GM12878 (cell line): ENCODE measurements at regions not wholly inside any gene's neighbourhood (a gene's known extent, or its start where the extent isn't known, plus 50 kb on each side); places are given as distances from the start of the nearest gene placed in this dataset.

Experiments
- ASH2L ChIP-seq: fragments of 300-600, 200-600 bp; sonication (generic); IDR thresholded peaks from 2 replicates; pipeline ENCODE4 v1.6.1; 2017; ENCODE audit warnings: low read depth, mild to moderate bottlenecking, borderline replicate concordance
- BMI1 ChIP-seq: fragments of 450-650 bp; IDR thresholded peaks from 2 replicates; pipeline ENCODE4 v1.6.1; 2016; ENCODE audit warnings: mild to moderate bottlenecking, moderate library complexity, borderline replicate concordance
- DPF2 ChIP-seq: fragments of 450-650 bp; IDR thresholded peaks from 2 replicates; pipeline ENCODE4 v1.6.1; 2017; ENCODE audit warnings: mild to moderate bottlenecking
- FOXM1 ChIP-seq: IDR thresholded peaks from 2 replicates; pipeline ENCODE4 v1.6.1; 2012; ENCODE audit warnings: low read depth, mild to moderate bottlenecking, inconsistent platforms, low read length, moderate library complexity
- HDAC6 ChIP-seq: fragments of 200-600 bp; sonication (generic); IDR thresholded peaks from one replicate; pipeline ENCODE4 v1.8.0; 2017; ENCODE audit warnings: antibody characterized with exemption; ENCODE audit not compliant: unreplicated experiment
- HDGF ChIP-seq: fragments of 450-650 bp; IDR thresholded peaks from 2 replicates; pipeline ENCODE4 v1.6.1; 2016; ENCODE audit warnings: antibody characterized with exemption
- IKZF1 ChIP-seq: fragments of 450-650 bp; conservative IDR thresholded peaks from 2 replicates; pipeline ENCODE4 v1.6.1; 2017; ENCODE audit warnings: antibody characterized with exemption, mild to moderate bottlenecking
- LARP7 ChIP-seq: fragments of 450-650 bp; IDR thresholded peaks from 2 replicates; pipeline ENCODE4 v1.6.1; 2017; ENCODE audit warnings: mild to moderate bottlenecking
- NFYA ChIP-seq: IDR thresholded peaks from 2 replicates; pipeline ENCODE4 v1.6.1; 2011; ENCODE audit warnings: low read depth, mild to moderate bottlenecking, low read length, improper control_type of control experiment, borderline replicate concordance
- POLR2AphosphoS5 ChIP-seq: IDR thresholded peaks from 2 replicates; pipeline ENCODE4 v1.6.1; 2011; ENCODE audit warnings: mild to moderate bottlenecking, low read length, inconsistent platforms
- SP1 ChIP-seq: IDR thresholded peaks from one replicate; pipeline ENCODE4 v1.6.1; 2011; ENCODE audit warnings: low read depth, low read length
- SUPT20H ChIP-seq: IDR thresholded peaks from 2 replicates; pipeline ENCODE4 v1.6.1; 2011; ENCODE audit warnings: low read depth, mild to moderate bottlenecking, low read length, moderate library complexity, borderline replicate concordance; ENCODE audit not compliant: control insufficient read depth
- ZNF207 ChIP-seq: fragments of 450-650 bp; IDR thresholded peaks from 2 replicates; pipeline ENCODE4 v1.6.1; 2014; ENCODE audit warnings: antibody characterized with exemption, mild to moderate bottlenecking, borderline replicate concordance
- TF ChIP-seq, protein P1 (sequence below): fragments of 450-650 bp; IDR thresholded peaks from 2 replicates; pipeline ENCODE4 v1.6.1; 2017; ENCODE audit warnings: borderline replicate concordance
- TF ChIP-seq, protein P2 (sequence below): IDR thresholded peaks from 2 replicates; pipeline ENCODE4 v1.6.1; 2012; ENCODE audit warnings: low read depth, low read length, improper control_type of control experiment
- TF ChIP-seq, protein P3 (sequence below): IDR thresholded peaks from 2 replicates; pipeline ENCODE4 v1.6.1; 2012; ENCODE audit warnings: mild to moderate bottlenecking, low read depth, low read length
- TF ChIP-seq, protein P4 (sequence below), 3 experiments: IDR thresholded peaks in 2 of 3; conservative IDR thresholded peaks in 1 of 3; 2 replicates each; pipeline ENCODE4 v1.5.1; 2011; ENCODE audit warnings: low read depth in 3 of 3, low read length in 3 of 3, mild to moderate bottlenecking in 3 of 3, control low read depth in 2 of 3, moderate library complexity in 2 of 3, inconsistent platforms in 1 of 3, mixed read lengths in 1 of 3; ENCODE audit not compliant: control insufficient read depth in 2 of 3, insufficient read depth in 1 of 3; ENCODE audit errors: extremely low read depth in 1 of 3
- TF ChIP-seq, protein P5 (sequence below): fragments of 450-650 bp; IDR thresholded peaks from 2 replicates; pipeline ENCODE4 v1.6.1; 2017; ENCODE audit warnings: mild to moderate bottlenecking, moderate library complexity

DNA sequence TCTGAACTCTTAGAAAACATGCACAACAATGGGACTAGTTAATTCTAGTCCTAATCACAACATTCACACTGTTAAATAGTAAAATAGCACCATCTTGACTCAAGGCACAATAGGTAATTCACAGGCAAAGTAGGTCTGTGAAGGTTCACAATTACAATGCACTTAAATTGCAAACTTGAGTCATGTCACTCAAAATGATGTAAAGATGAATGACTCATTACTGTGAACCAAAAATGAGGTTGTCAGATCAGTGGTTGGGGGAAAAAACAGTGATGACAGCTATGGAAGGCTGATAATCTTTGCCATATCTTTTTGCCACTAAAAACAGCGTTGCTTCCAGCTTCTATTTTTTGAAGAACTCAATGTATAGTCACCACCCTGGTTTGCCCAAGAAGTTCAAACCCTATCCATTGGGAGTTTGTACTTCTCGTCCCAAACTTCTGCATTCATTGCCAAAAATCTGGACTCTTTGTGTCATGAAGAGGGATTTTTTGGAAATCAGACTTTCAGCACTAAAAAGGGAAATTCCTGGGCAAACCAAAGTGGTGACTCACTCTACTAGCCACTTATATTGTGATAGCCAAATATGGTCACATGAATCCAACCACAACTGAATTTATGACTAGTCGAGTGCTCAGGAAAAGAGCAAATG, 200.9 kb upstream of the TMTC4 start (continued):
- TF ChIP-seq ZNF207 (no peak), ASH2L (no peak), SUPT20H (no peak), BMI1 (no peak), HDGF (no peak), IKZF1 (peak; percentile 57), NFYA (no peak), LARP7 (no peak), SP1 (no peak), POLR2AphosphoS5 (no peak), HDAC6 (no peak), DPF2 (peak; percentile 76), FOXM1 (peak; percentile 83; the same call in 1 of the 2 replicates)
- TF ChIP-seq, protein P1, sequence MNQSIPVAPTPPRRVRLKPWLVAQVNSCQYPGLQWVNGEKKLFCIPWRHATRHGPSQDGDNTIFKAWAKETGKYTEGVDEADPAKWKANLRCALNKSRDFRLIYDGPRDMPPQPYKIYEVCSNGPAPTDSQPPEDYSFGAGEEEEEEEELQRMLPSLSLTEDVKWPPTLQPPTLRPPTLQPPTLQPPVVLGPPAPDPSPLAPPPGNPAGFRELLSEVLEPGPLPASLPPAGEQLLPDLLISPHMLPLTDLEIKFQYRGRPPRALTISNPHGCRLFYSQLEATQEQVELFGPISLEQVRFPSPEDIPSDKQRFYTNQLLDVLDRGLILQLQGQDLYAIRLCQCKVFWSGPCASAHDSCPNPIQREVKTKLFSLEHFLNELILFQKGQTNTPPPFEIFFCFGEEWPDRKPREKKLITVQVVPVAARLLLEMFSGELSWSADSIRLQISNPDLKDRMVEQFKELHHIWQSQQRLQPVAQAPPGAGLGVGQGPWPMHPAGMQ: no peak
- TF ChIP-seq, protein P2, sequence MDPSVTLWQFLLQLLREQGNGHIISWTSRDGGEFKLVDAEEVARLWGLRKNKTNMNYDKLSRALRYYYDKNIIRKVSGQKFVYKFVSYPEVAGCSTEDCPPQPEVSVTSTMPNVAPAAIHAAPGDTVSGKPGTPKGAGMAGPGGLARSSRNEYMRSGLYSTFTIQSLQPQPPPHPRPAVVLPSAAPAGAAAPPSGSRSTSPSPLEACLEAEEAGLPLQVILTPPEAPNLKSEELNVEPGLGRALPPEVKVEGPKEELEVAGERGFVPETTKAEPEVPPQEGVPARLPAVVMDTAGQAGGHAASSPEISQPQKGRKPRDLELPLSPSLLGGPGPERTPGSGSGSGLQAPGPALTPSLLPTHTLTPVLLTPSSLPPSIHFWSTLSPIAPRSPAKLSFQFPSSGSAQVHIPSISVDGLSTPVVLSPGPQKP: no peak
- TF ChIP-seq, protein P3, sequence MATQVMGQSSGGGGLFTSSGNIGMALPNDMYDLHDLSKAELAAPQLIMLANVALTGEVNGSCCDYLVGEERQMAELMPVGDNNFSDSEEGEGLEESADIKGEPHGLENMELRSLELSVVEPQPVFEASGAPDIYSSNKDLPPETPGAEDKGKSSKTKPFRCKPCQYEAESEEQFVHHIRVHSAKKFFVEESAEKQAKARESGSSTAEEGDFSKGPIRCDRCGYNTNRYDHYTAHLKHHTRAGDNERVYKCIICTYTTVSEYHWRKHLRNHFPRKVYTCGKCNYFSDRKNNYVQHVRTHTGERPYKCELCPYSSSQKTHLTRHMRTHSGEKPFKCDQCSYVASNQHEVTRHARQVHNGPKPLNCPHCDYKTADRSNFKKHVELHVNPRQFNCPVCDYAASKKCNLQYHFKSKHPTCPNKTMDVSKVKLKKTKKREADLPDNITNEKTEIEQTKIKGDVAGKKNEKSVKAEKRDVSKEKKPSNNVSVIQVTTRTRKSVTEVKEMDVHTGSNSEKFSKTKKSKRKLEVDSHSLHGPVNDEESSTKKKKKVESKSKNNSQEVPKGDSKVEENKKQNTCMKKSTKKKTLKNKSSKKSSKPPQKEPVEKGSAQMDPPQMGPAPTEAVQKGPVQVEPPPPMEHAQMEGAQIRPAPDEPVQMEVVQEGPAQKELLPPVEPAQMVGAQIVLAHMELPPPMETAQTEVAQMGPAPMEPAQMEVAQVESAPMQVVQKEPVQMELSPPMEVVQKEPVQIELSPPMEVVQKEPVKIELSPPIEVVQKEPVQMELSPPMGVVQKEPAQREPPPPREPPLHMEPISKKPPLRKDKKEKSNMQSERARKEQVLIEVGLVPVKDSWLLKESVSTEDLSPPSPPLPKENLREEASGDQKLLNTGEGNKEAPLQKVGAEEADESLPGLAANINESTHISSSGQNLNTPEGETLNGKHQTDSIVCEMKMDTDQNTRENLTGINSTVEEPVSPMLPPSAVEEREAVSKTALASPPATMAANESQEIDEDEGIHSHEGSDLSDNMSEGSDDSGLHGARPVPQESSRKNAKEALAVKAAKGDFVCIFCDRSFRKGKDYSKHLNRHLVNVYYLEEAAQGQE: no peak
- TF ChIP-seq, protein P4, sequence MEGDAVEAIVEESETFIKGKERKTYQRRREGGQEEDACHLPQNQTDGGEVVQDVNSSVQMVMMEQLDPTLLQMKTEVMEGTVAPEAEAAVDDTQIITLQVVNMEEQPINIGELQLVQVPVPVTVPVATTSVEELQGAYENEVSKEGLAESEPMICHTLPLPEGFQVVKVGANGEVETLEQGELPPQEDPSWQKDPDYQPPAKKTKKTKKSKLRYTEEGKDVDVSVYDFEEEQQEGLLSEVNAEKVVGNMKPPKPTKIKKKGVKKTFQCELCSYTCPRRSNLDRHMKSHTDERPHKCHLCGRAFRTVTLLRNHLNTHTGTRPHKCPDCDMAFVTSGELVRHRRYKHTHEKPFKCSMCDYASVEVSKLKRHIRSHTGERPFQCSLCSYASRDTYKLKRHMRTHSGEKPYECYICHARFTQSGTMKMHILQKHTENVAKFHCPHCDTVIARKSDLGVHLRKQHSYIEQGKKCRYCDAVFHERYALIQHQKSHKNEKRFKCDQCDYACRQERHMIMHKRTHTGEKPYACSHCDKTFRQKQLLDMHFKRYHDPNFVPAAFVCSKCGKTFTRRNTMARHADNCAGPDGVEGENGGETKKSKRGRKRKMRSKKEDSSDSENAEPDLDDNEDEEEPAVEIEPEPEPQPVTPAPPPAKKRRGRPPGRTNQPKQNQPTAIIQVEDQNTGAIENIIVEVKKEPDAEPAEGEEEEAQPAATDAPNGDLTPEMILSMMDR (IDR thresholded peaks at IDR 0.05 in 2 of 3, conservative IDR thresholded peaks at IDR 0.05 in 1 of 3; ENCODE audit: control insufficient read depth in 2 of 3, extremely low read depth in 1 of 3, insufficient read depth in 1 of 3, low read depth in 3 of 3, low read length in 3 of 3): no peak
- TF ChIP-seq, protein P5, sequence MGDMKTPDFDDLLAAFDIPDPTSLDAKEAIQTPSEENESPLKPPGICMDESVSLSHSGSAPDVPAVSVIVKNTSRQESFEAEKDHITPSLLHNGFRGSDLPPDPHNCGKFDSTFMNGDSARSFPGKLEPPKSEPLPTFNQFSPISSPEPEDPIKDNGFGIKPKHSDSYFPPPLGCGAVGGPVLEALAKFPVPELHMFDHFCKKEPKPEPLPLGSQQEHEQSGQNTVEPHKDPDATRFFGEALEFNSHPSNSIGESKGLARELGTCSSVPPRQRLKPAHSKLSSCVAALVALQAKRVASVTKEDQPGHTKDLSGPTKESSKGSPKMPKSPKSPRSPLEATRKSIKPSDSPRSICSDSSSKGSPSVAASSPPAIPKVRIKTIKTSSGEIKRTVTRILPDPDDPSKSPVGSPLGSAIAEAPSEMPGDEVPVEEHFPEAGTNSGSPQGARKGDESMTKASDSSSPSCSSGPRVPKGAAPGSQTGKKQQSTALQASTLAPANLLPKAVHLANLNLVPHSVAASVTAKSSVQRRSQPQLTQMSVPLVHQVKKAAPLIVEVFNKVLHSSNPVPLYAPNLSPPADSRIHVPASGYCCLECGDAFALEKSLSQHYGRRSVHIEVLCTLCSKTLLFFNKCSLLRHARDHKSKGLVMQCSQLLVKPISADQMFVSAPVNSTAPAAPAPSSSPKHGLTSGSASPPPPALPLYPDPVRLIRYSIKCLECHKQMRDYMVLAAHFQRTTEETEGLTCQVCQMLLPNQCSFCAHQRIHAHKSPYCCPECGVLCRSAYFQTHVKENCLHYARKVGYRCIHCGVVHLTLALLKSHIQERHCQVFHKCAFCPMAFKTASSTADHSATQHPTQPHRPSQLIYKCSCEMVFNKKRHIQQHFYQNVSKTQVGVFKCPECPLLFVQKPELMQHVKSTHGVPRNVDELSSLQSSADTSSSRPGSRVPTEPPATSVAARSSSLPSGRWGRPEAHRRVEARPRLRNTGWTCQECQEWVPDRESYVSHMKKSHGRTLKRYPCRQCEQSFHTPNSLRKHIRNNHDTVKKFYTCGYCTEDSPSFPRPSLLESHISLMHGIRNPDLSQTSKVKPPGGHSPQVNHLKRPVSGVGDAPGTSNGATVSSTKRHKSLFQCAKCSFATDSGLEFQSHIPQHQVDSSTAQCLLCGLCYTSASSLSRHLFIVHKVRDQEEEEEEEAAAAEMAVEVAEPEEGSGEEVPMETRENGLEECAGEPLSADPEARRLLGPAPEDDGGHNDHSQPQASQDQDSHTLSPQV: no peak
